HG03575 (cell line): ENCODE measurements at regions not wholly inside any gene's neighbourhood (a gene's known extent, or its start where the extent isn't known, plus 50 kb on each side); places are given as distances from the start of the nearest gene placed in this dataset.

ENCODE experiments used
- ATAC-seq: cut with Tn5 transposase; IDR thresholded peaks from one replicate; pipeline ENCODE4 v1.9.1; 2021; ENCODE audit not compliant: unreplicated experiment, insufficient number of reproducible peaks, low FRiP score; ENCODE audit errors: extremely low read depth

GRCh38 chr1:90650401-90650800, 66.7 kb downstream of the BARHL2 start:
- ATAC-seq, result no peak

- no peak for ATAC-seq
Measured at GRCh38 chr1:90640325-90640724, 76.8 kb downstream of the BARHL2 start.

DNA sequence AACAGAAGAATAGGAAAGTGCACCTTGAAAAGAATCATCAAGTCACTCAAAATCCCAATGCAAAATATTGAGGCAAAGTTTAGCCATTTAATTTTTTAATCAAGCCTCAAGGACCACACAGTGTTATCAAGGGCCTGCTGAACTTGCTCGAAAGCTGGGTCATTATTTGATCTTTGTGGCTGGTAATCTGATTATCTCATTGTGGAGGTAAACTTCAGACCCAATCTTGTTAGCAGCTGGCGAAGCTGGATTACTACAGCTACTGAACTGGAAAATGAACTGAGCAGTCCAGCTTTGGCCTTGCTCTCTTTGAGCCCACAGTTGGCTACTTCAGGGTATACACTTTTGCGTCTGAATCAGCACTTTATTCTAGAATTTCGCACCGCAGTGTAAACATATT, 94.4 kb downstream of the BARHL2 start:
- ATAC-seq, result no peak

- ATAC-seq, result no peak
Measured at GRCh38 chr1:90621986-90622385, 95.1 kb downstream of the BARHL2 start.

DNA sequence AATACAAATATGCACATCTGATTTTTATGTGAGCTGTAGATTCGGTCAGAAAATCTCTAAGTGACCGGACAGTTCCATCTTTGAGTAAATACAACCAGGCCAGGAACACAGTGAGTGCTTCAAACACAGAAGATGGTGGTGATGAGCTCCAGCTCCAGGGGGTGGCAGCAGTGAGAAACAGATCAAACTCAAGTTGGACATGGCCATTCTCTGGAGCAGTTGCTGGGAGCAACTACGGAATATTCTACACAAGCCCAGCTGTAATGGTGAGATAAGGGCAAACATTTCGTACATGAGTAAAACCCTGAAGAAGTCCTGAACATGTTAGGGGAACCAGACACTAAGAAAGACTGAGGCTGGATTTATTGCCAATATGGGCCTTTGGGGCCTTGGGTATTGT, 100.7 kb downstream of the BARHL2 start:
- ATAC-seq, result no peak

DNA sequence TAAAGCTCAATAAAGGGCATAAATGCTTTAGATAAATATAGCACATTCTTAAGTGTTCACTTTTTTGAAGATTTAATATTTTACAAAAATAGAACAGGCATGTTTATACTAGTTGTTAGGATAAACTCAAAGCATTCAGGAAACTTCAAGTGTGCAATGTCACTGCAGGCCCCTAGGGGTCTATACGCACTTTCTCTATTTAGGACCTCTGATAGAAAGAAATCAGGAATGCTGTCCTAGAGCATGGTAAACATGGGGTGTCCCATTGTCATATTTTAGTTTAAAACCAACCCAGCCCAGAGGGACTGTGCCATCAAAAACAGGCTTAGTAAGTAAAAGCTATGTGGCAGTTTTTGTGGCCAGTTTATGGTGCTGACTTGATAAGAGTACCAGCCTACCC, 102.2 kb downstream of the BARHL2 start:
- no peak for ATAC-seq

- ATAC-seq, result no peak
Measured at GRCh38 chr1:90613371-90613770, 103.7 kb downstream of the BARHL2 start.

- ATAC-seq, result no peak
Measured at GRCh38 chr1:90612033-90612432, 105.1 kb downstream of the BARHL2 start.

DNA sequence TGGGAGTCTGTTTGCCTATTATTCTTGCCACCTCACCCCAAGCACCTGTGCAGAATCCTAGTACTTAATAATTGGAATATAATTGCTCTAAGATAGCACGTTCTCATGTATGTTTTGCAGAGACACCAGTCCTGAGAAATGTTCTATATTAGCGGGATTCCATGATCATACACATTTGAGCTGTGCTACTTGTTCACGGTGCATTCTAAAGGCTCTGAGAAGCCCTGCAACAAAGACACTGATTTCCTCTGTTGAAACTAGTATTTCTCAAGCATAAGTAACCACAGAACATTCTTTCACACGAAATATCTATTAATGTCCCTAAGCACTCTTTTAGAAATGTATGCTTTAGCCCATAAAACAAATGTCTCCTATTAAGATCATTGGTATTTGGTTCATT, 109.4 kb downstream of the BARHL2 start:
- ATAC-seq, result no peak

GRCh38 chr1:90605070-90605469, 112.0 kb downstream of the BARHL2 start:
- no peak for ATAC-seq

DNA sequence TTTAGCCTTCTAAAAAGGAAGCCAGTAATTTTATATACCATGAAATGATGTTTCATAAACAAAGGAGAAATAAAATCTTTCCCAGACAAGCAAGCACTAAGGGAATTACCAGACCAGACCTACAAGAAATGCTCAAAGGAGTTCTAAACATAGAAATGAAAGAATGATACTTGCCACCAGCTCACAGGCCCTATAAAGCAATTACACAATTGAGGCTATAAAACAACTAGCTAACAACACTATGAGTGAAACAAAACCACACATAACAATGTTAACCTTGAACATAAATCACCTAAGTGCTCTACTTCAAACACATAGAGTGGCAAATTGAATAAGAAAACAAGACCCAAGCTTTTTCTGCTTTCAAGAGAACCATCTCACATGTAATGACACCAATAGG, 123.8 kb downstream of the BARHL2 start:
- ATAC-seq, result no peak

- ATAC-seq, result no peak
Measured at GRCh38 chr1:90591970-90592356, 125.1 kb downstream of the BARHL2 start.

DNA sequence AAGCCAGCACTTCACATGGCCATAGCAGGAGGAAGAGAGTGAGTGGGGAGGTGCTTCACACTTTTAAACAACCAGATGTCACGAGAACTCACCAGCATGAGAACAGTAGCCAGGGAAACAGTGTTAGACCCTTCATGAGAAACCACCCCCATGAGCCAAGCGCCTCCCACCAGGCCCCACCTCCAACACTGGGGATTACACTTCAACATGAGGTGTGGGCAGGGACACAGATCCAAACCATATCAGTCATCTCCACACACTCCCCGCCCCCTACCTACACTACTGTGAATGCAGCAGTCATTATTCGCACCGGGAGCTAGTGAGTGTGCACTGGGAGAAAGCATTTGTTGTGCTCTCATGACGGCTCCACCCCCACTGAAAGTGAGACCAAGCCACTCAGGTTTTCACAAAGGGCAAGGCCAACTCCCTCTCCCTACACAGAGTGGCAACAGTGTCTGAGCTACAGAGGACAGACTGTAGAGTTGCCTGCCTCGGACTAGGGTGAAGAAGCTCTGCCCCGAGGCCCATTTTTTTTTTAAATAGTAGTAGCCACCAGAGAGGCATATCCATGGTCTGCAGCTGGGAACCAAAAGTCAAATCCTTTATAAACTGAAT, 125.6 kb downstream of the BARHL2 start:
- ATAC-seq, result no peak

GRCh38 chr1:90580176-90580575, 136.9 kb downstream of the BARHL2 start:
- ATAC-seq, result no peak

DNA sequence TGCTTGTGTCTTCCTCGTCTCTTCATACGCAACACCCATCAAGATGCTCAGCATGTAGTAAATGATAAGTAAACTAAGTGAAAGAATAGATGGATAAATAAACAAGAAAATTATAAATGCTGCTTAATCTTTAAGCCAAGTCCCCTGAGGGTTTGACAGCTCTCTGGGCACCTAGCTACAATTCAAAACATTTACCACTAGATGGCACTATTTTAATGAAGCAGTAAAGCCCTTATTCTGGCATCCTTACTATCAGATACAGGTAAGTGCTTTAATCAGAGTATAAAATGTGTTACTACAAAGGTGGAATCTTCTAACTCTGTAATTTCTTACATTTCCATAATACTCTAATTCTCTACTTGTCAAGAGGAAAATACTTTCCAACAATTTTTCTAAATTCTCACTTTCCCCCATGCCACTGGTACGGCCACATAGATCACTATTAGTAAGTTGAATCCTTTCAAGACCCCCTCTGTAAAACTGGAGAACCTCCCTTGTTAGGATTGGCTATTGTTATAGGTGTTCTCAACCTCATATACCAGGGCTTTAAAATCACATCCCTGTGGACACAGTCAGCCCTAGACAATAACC, 137.8 kb downstream of the BARHL2 start:
- no peak for ATAC-seq

DNA sequence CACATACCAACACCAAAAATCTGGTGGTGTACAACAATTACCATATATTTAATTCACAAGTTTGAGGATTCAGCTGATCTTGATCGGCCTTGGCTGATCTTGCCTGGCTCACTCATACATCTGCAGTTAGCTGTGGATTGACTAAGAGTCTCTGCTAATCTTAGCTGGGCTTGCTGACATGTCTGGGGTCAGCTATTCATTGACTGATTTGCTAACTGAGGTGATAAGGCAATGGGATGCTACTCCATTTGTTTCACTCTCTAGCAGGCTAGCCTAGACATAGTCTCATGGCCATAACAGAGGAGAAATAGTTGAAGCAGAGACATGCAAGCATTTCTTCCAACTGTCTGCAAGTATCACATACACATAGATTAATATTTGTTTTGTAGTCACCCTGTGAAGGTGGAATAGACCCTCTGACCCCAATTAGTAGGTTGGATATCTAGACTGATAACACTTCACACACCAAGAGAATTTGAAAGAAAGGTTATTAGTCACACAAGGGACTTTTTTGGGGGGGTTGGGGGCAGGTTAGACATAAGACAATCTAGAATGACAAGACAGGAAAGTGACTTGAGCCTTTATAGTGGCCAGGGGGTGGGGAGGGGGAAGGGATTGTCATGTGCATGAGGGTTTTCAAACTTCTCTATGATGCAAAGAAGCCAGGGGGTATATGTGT, 142.3 kb downstream of the BARHL2 start:
- ATAC-seq, result no peak

- no peak for ATAC-seq
Measured at GRCh38 chr1:90573736-90574135, 143.4 kb downstream of the BARHL2 start.

GRCh38 chr1:90572446-90572845, 144.7 kb downstream of the BARHL2 start:
- no peak for ATAC-seq

DNA sequence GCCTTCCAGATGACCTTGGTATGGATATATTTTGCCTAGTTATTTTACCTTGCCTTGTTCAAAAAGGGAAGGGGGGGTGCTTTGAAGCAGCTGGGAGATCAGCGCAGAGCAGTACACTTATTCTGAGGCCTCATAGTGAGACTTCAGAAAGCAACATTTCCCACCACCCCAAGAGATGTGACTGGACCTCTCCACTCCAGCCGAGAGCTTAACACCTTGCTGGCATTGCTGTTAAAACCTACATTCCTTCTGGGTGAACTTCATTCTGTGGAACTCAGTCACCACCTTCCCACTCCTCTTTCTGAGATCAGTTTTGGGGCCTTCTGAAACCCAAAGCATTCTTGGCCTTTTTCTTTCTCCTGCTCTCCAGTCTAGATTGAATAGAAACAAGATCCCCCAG, 148.7 kb downstream of the BARHL2 start:
- no peak for ATAC-seq

- ATAC-seq, result no peak
Measured at GRCh38 chr1:90564164-90564563, 152.9 kb downstream of the BARHL2 start.

- no peak for ATAC-seq
Measured at GRCh38 chr1:90562892-90563291, 154.2 kb downstream of the BARHL2 start.
